ENCODE measurements at regions not wholly inside any gene's neighbourhood (a gene's known extent, or its start where the extent isn't known, plus 50 kb on each side); places are given as distances from the start of the nearest gene placed in this dataset.

- H3K36me3 Mint-ChIP-seq: no peaks in the 10 kb centered on the region
- no peaks in the 10 kb centered on the region for H3K27me3 Mint-ChIP-seq
- H3K9me3 Mint-ChIP-seq: no peaks in the 10 kb centered on the region
- H3K4me1 Mint-ChIP-seq: no peaks in the 10 kb centered on the region
- CTCF ChIA-PET: no interaction called here
- DNase-seq: no peak
- no peak overlapping the region for H3K4me3 Mint-ChIP-seq
- no peak overlapping the region for H3K27ac Mint-ChIP-seq
Observed at GRCh38 chr11:21896746-21897602, 295.9 kb upstream of the ANO5 start.

DNA sequence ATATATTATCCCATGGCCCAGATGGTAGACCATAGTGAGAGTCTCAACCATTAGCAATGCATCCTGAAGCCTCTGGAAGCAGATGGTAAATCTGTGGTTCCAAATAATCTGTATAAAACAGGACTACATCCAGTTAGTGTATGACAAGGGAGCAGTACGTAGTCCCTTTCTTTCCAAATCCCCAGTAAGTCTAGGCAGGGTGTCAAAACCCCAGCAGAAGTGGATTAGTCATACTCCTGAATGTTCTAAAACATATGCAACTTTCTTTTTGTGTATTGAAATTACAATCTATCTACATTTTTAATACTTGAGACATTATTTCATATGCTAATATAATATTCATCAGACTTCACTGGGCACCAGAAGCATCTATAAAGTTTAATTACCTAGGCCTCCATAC, 295.1 kb upstream of the ANO5 start:
- no peak overlapping the region for H3K4me3 Mint-ChIP-seq
- H3K27me3 Mint-ChIP-seq: no peaks in the 10 kb centered on the region
- H3K27ac Mint-ChIP-seq: no peak overlapping the region
- no peaks in the 10 kb centered on the region for H3K4me1 Mint-ChIP-seq
- no peaks in the 10 kb centered on the region for H3K9me3 Mint-ChIP-seq
- DNase-seq: no peak
- H3K36me3 Mint-ChIP-seq: no peaks in the 10 kb centered on the region
- CTCF ChIA-PET: no interaction called here

GRCh38 chr11:21908211-21908610, 284.7 kb upstream of the ANO5 start:
- Mint-ChIP-seq H3K36me3 (no peaks in the 10 kb centered on the region), H3K4me1 (no peaks in the 10 kb centered on the region), H3K27ac (no peak overlapping the region), H3K27me3 (no peaks in the 10 kb centered on the region), H3K4me3 (no peak overlapping the region), H3K9me3 (peaks cover 3% of the 10 kb centered on the region)
- CTCF ChIA-PET: no interaction called here
- no peak for DNase-seq

- DNase-seq: no peak
- no peaks in the 10 kb centered on the region for H3K36me3 Mint-ChIP-seq
- no peaks in the 10 kb centered on the region for H3K4me1 Mint-ChIP-seq
- H3K9me3 Mint-ChIP-seq: peaks cover 6% of the 10 kb centered on the region
- no peak overlapping the region for H3K27ac Mint-ChIP-seq
- no peak overlapping the region for H3K4me3 Mint-ChIP-seq
- CTCF ChIA-PET: no interaction called here
- no peaks in the 10 kb centered on the region for H3K27me3 Mint-ChIP-seq
Observed at GRCh38 chr11:21909145-21909544, 283.7 kb upstream of the ANO5 start.

- CTCF ChIA-PET: no interaction called here
Observed at GRCh38 chr11:21911061-21911460, 281.8 kb upstream of the ANO5 start.

DNA sequence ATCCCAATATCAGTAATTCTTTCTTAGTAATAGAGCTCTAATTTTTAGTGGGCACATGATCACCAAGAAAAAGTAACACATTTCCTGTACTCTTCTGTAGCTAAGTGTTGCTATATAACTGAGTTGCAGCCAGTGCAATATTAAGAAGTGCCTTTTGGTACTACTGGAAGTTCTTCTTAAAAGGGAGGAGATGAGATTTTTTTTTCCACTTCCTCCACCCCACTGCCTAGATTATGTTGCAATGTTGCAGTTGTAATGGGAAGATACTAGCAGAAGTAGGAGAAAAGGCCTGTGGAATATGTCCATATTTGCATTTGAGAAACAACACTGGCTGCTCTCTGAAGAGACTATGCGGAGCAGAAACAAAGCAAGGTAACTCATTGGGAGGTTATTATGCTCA, 280.6 kb upstream of the ANO5 start:
- no peaks in the 10 kb centered on the region for H3K4me1 Mint-ChIP-seq
- no peak overlapping the region for H3K4me3 Mint-ChIP-seq
- no peak for DNase-seq
- no peaks in the 10 kb centered on the region for H3K36me3 Mint-ChIP-seq
- no peak overlapping the region for H3K27ac Mint-ChIP-seq
- peaks cover 16% of the 10 kb centered on the region for H3K9me3 Mint-ChIP-seq
- CTCF ChIA-PET: no interaction called here
- no peaks in the 10 kb centered on the region for H3K27me3 Mint-ChIP-seq

More at GRCh38 chr11:21911061-21911460, 281.8 kb upstream of the ANO5 start:
- Mint-ChIP-seq H3K27ac (no peak overlapping the region), H3K4me3 (no peak overlapping the region), H3K9me3 (peaks cover 16% of the 10 kb centered on the region), H3K4me1 (no peaks in the 10 kb centered on the region), H3K27me3 (no peaks in the 10 kb centered on the region), H3K36me3 (no peaks in the 10 kb centered on the region)
- no peak for DNase-seq

GRCh38 chr11:21921151-21921550, 271.7 kb upstream of the ANO5 start:
- CTCF ChIA-PET: no interaction called here
- no peak overlapping the region for H3K4me3 Mint-ChIP-seq
- H3K27ac Mint-ChIP-seq: no peak overlapping the region
- DNase-seq: no peak
- no peaks in the 10 kb centered on the region for H3K36me3 Mint-ChIP-seq
- H3K27me3 Mint-ChIP-seq: no peaks in the 10 kb centered on the region
- no peaks in the 10 kb centered on the region for H3K4me1 Mint-ChIP-seq
- H3K9me3 Mint-ChIP-seq: peaks cover 2% of the 10 kb centered on the region

- H3K4me3 Mint-ChIP-seq: no peak overlapping the region
- H3K4me1 Mint-ChIP-seq: no peaks in the 10 kb centered on the region
- H3K9me3 Mint-ChIP-seq: peaks cover 2% of the 10 kb centered on the region
- H3K27ac Mint-ChIP-seq: no peak overlapping the region
- CTCF ChIA-PET: no interaction called here
- H3K27me3 Mint-ChIP-seq: no peaks in the 10 kb centered on the region
- no peaks in the 10 kb centered on the region for H3K36me3 Mint-ChIP-seq
- no peak for DNase-seq
Observed at GRCh38 chr11:21924262-21924661, 268.6 kb upstream of the ANO5 start.

DNA sequence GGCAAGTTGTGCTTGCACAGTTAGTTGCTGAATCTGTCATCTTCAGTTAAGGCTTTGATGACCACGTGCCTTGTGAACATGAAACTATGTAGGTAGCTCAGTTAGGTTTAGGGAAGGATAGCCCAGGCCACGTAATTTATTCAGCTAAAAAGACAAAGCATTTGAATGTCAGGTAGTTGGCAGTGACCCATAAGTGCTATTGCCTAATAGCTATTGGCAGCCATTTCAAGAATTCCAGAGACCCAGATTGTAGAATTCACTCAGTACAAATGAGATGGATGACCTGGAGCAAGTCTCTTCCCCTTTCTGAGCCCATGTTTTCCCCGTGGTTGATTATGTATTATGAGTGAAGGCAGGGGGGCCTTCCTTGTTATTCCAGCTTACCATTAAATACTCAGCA, 265.3 kb upstream of the ANO5 start:
- Mint-ChIP-seq H3K4me1 (no peaks in the 10 kb centered on the region), H3K9me3 (no peaks in the 10 kb centered on the region), H3K36me3 (no peaks in the 10 kb centered on the region), H3K27me3 (no peaks in the 10 kb centered on the region), H3K27ac (no peak overlapping the region), H3K4me3 (no peak overlapping the region)
- no peak for DNase-seq
- CTCF ChIA-PET: no interaction called here

DNA sequence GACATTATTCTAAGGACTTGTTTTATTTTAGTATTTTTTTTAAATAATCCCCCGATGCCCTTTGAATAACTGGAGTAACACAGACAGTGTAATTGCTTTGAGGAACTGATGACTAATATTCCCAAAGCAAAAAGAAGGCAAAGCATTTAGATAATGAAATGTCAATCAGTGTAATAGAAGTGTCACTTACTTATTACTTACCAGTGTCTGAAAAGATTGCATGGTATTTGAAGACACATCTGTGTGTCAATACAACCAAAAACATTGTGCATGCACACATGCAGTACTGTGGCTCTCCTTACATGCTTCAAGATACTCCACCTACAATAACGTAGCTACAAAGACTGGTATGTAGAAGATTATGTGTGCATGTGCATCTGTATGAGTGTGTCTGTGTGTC, 264.0 kb upstream of the ANO5 start:
- H3K9me3 Mint-ChIP-seq: no peaks in the 10 kb centered on the region
- no peak overlapping the region for H3K27ac Mint-ChIP-seq
- CTCF ChIA-PET: no interaction called here
- H3K4me1 Mint-ChIP-seq: no peaks in the 10 kb centered on the region
- DNase-seq: no peak
- H3K4me3 Mint-ChIP-seq: no peak overlapping the region
- no peaks in the 10 kb centered on the region for H3K27me3 Mint-ChIP-seq
- no peaks in the 10 kb centered on the region for H3K36me3 Mint-ChIP-seq

DNA sequence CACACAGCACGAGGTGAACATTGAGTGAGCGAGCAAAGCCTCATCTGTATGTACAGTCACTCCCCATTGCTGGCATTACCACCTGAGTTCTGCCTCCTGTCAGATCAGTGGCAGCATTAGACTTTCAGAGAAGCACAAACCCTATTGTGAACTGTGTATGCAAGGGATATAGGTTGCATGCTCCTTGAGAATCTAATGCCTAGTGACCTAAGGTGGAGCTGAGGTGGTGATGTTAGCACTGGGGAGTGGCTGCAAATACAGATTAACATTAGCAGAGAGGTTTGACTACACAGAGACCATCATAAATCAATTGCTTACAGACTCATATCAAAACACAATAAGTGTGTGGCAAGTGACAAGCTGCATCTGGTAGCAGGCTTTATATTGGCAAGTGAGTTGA, 262.5 kb upstream of the ANO5 start:
- CTCF ChIA-PET: no interaction called here
- Mint-ChIP-seq H3K4me3 (no peak overlapping the region), H3K36me3 (no peaks in the 10 kb centered on the region), H3K27ac (no peak overlapping the region), H3K27me3 (no peaks in the 10 kb centered on the region), H3K9me3 (no peaks in the 10 kb centered on the region), H3K4me1 (no peaks in the 10 kb centered on the region)
- DNase-seq: no peak

GRCh38 chr11:21931436-21932101, 261.3 kb upstream of the ANO5 start:
- Mint-ChIP-seq H3K9me3 (peaks cover 3% of the 10 kb centered on the region), H3K27me3 (no peaks in the 10 kb centered on the region), H3K4me1 (no peaks in the 10 kb centered on the region), H3K4me3 (no peak overlapping the region), H3K27ac (no peak overlapping the region), H3K36me3 (no peaks in the 10 kb centered on the region)
- DNase-seq: no peak
- CTCF ChIA-PET: no interaction called here

- Mint-ChIP-seq H3K4me3 (no peak overlapping the region), H3K27ac (no peak overlapping the region), H3K36me3 (no peaks in the 10 kb centered on the region), H3K4me1 (no peaks in the 10 kb centered on the region), H3K27me3 (no peaks in the 10 kb centered on the region), H3K9me3 (peaks cover 3% of the 10 kb centered on the region)
- CTCF ChIA-PET: no interaction called here
- DNase-seq: no peak
Observed at GRCh38 chr11:21933095-21933494, 259.8 kb upstream of the ANO5 start.

DNA sequence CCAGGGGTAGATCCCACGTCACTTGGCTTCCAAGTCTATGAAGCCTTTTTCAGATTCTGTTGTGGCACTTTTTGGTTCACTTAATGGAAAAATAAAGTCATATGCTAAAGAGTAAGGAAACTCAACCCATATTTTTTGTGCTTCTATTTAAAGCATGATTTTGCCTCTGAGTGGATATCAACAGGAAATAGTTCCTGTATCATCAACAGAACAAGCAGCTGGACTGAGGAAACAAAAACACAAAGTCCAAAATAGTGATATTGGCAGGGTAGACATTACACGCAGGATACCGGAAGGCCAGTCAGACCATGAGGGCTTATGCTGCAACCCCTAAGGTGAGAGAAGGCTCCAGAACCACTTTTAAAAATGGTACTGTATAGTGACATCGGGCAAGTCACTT, 248.3 kb upstream of the ANO5 start:
- no peak for DNase-seq
- Mint-ChIP-seq H3K27me3 (no peaks in the 10 kb centered on the region), H3K27ac (no peak overlapping the region), H3K4me3 (no peak overlapping the region), H3K36me3 (no peaks in the 10 kb centered on the region), H3K4me1 (no peaks in the 10 kb centered on the region), H3K9me3 (peaks cover 6% of the 10 kb centered on the region)
- CTCF ChIA-PET: no interaction called here

DNA sequence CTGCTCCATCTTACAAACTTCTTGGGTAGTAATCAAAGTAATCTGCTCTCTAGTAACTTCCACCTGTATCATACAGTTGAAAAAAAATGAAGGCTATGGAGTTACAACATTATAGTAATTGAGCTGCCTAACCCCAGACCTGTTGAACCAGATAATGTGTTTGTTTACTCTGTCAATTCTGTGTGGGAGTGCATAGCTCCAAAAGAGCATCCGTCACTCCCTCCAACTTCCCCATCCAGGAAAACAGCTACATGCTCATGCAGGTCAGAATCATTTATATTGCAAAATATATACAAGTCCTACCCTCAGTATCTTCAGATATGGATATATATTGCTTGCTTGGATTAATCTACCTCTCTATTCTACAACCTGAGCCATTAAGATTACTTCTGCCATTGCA, 244.0 kb upstream of the ANO5 start:
- DNase-seq: no peak
- CTCF ChIA-PET: no interaction called here
- H3K4me1 Mint-ChIP-seq: no peaks in the 10 kb centered on the region
- no peaks in the 10 kb centered on the region for H3K27me3 Mint-ChIP-seq
- H3K36me3 Mint-ChIP-seq: no peaks in the 10 kb centered on the region
- no peak overlapping the region for H3K4me3 Mint-ChIP-seq
- no peak overlapping the region for H3K27ac Mint-ChIP-seq
- peaks cover 3% of the 10 kb centered on the region for H3K9me3 Mint-ChIP-seq

Measured in activated naive CD4-positive, alpha-beta T cell treated with anti-CD3 and anti-CD28 coated beads, Interleukin-2, amount 10 ng/mL, durations not matched to agents 7 days and 5 days (primary cell).